ENCODE measurements at regions not wholly inside any gene's neighbourhood (a gene's known extent, or its start where the extent isn't known, plus 50 kb on each side); places are given as distances from the start of the nearest gene placed in this dataset.

- H3K4me3 ChIP-seq (ENCODE audit: low read depth, low read length): no peak overlapping the region
- no peak for TF ChIP-seq CTCF (conservative IDR thresholded peaks at IDR 0.05; ENCODE audit: low read depth, low read length)
- no peak for DNase-seq (ENCODE audit: low read depth)
Measured at GRCh38 chr3:137061186-137061585, 103.4 kb downstream of the IL20RB start.

GRCh38 chr3:137062250-137062649, 104.5 kb downstream of the IL20RB start:
- DNase-seq (ENCODE audit: low read depth): no peak
- TF ChIP-seq CTCF (conservative IDR thresholded peaks at IDR 0.05; ENCODE audit: low read depth, low read length): no peak

GRCh38 chr3:137065381-137065780, 107.6 kb downstream of the IL20RB start:
- no peak overlapping the region for H3K4me3 ChIP-seq (ENCODE audit: low read depth, low read length)
- no peak for DNase-seq (ENCODE audit: low read depth)
- TF ChIP-seq CTCF (conservative IDR thresholded peaks at IDR 0.05; ENCODE audit: low read depth, low read length): no peak

More at GRCh38 chr3:137062250-137062649, 104.5 kb downstream of the IL20RB start:
- H3K4me3 ChIP-seq (ENCODE audit: low read depth, low read length): no peak overlapping the region

- no peak overlapping the region for H3K4me3 ChIP-seq (ENCODE audit: low read depth, low read length)
- DNase-seq (ENCODE audit: low read depth): no peak
- TF ChIP-seq CTCF (conservative IDR thresholded peaks at IDR 0.05; ENCODE audit: low read depth, low read length): no peak
Measured at GRCh38 chr3:137066092-137066491, 108.3 kb downstream of the IL20RB start.

GRCh38 chr3:137071104-137071503, 113.3 kb downstream of the IL20RB start:
- TF ChIP-seq CTCF (conservative IDR thresholded peaks at IDR 0.05; ENCODE audit: low read depth, low read length): no peak
- DNase-seq (ENCODE audit: low read depth): no peak
- H3K4me3 ChIP-seq (ENCODE audit: low read depth, low read length): no peak overlapping the region

GRCh38 chr3:137075020-137075419, 117.2 kb downstream of the IL20RB start:
- H3K4me3 ChIP-seq (ENCODE audit: low read depth, low read length): no peak overlapping the region
- no peak for TF ChIP-seq CTCF (conservative IDR thresholded peaks at IDR 0.05; ENCODE audit: low read depth, low read length)
- no peak for DNase-seq (ENCODE audit: low read depth)

- no peak overlapping the region for H3K4me3 ChIP-seq (ENCODE audit: low read depth, low read length)
- no peak for DNase-seq (ENCODE audit: low read depth)
- TF ChIP-seq CTCF (conservative IDR thresholded peaks at IDR 0.05; ENCODE audit: low read depth, low read length): no peak
Measured at GRCh38 chr3:137078040-137078439, 120.3 kb downstream of the IL20RB start.

Measured in epithelial cell of proximal tubule (primary cell).